GM11168 (cell line): ENCODE measurements at regions not wholly inside any gene's neighbourhood (a gene's known extent, or its start where the extent isn't known, plus 50 kb on each side); places are given as distances from the start of the nearest gene placed in this dataset.

Experiments used
- in situ Hi-C: fragments of 300-500 bp; cut with MboI; formaldehyde crosslinking; loops from one replicate; pipeline ENCODE4 v1.12.0; 2022; ENCODE audit warnings: low sequenced_read_pairs; ENCODE audit not compliant: unreplicated experiment

- in situ Hi-C loops: no loop called here
These were observed 225.0 kb upstream of the HS6ST1 start for GRCh38 chr2:128543646-128544045.

GRCh38 chr2:128544321-128545037, 225.8 kb upstream of the HS6ST1 start:
- in situ Hi-C loops: no loop called here

GRCh38 chr2:128545085-128545484, 226.4 kb upstream of the HS6ST1 start:
- in situ Hi-C loops: no loop called here

GRCh38 chr2:128545829-128546228, 227.2 kb upstream of the HS6ST1 start:
- in situ Hi-C loops: no loop called here

GRCh38 chr2:128547667-128548066, 229.0 kb upstream of the HS6ST1 start:
- in situ Hi-C loops: no loop called here

- in situ Hi-C loops: no loop called here
These were observed 229.8 kb upstream of the HS6ST1 start for GRCh38 chr2:128548461-128548891.

GRCh38 chr2:128549094-128549493, 230.4 kb upstream of the HS6ST1 start:
- in situ Hi-C loops: no loop called here

- in situ Hi-C loops: no loop called here
These were observed 231.1 kb upstream of the HS6ST1 start for GRCh38 chr2:128549646-128550260.

GRCh38 chr2:128550389-128550788, 231.7 kb upstream of the HS6ST1 start:
- in situ Hi-C loops: no loop called here

- in situ Hi-C loops: no loop called here
These were observed 232.2 kb upstream of the HS6ST1 start for GRCh38 chr2:128550801-128551416.

GRCh38 chr2:128551435-128551834, 232.8 kb upstream of the HS6ST1 start:
- in situ Hi-C loops: no loop called here

- in situ Hi-C loops: no loop called here
These were observed 233.6 kb upstream of the HS6ST1 start for GRCh38 chr2:128552141-128552805.

GRCh38 chr2:128552806-128553551, 234.3 kb upstream of the HS6ST1 start:
- in situ Hi-C loops: no loop called here

GRCh38 chr2:128554151-128554769, 235.6 kb upstream of the HS6ST1 start:
- in situ Hi-C loops: no loop called here

- in situ Hi-C loops: no loop called here
These were observed 236.8 kb upstream of the HS6ST1 start for GRCh38 chr2:128555433-128555832.

- in situ Hi-C loops: no loop called here
These were observed 237.4 kb upstream of the HS6ST1 start for GRCh38 chr2:128556089-128556488.

GRCh38 chr2:128556633-128557032, 238.0 kb upstream of the HS6ST1 start:
- in situ Hi-C loops: no loop called here

- in situ Hi-C loops: no loop called here
These were observed 238.4 kb upstream of the HS6ST1 start for GRCh38 chr2:128557069-128557468.

GRCh38 chr2:128557831-128558241, 239.2 kb upstream of the HS6ST1 start:
- in situ Hi-C loops: no loop called here

GRCh38 chr2:128558441-128558840, 239.8 kb upstream of the HS6ST1 start:
- in situ Hi-C loops: no loop called here
